Panc1 (cell line): ENCODE measurements at regions not wholly inside any gene's neighbourhood (a gene's known extent, or its start where the extent isn't known, plus 50 kb on each side); places are given as distances from the start of the nearest gene placed in this dataset.

ENCODE experiments used
- POLR2AphosphoS5 ChIP-seq: IDR thresholded peaks from 2 replicates; pipeline ENCODE4 v1.6.1; 2012; ENCODE audit warnings: mild to moderate bottlenecking, low read depth, low read length, moderate library complexity
- REST ChIP-seq, 2 experiments: IDR thresholded peaks; 2 replicates each; pipeline ENCODE4 v1.6.1; 2011 to 2012; ENCODE audit warnings: low read depth in 2 of 2, control low read depth in 1 of 2, low read length in 1 of 2, mild to moderate bottlenecking in 1 of 2, moderate library complexity in 1 of 2; ENCODE audit not compliant: insufficient read depth in 1 of 2
- SIN3A ChIP-seq: IDR thresholded peaks from 2 replicates; pipeline ENCODE4 v1.6.1; 2012; ENCODE audit warnings: low read depth, mild to moderate bottlenecking, low read length, moderate library complexity, borderline replicate concordance; ENCODE audit not compliant: insufficient read depth
- TF ChIP-seq, protein P1 (sequence below): fragments of 450-650 bp; IDR thresholded peaks from 2 replicates; pipeline ENCODE4 v1.5.1; 2017; ENCODE audit warnings: mild to moderate bottlenecking

- TF ChIP-seq, protein P1, sequence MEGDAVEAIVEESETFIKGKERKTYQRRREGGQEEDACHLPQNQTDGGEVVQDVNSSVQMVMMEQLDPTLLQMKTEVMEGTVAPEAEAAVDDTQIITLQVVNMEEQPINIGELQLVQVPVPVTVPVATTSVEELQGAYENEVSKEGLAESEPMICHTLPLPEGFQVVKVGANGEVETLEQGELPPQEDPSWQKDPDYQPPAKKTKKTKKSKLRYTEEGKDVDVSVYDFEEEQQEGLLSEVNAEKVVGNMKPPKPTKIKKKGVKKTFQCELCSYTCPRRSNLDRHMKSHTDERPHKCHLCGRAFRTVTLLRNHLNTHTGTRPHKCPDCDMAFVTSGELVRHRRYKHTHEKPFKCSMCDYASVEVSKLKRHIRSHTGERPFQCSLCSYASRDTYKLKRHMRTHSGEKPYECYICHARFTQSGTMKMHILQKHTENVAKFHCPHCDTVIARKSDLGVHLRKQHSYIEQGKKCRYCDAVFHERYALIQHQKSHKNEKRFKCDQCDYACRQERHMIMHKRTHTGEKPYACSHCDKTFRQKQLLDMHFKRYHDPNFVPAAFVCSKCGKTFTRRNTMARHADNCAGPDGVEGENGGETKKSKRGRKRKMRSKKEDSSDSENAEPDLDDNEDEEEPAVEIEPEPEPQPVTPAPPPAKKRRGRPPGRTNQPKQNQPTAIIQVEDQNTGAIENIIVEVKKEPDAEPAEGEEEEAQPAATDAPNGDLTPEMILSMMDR, result no peak
- no peak for TF ChIP-seq POLR2AphosphoS5
- no peak for TF ChIP-seq REST (IDR thresholded peaks at IDR 0.05; ENCODE audit: insufficient read depth in 1 of 2, low read depth in 2 of 2, low read length in 1 of 2)
- TF ChIP-seq SIN3A, result no peak
Observed at GRCh38 chr2:105521616-105522015, 122.8 kb upstream of the FHL2 start.
